GM12878 (cell line): ENCODE measurements at regions not wholly inside any gene's neighbourhood (a gene's known extent, or its start where the extent isn't known, plus 50 kb on each side); places are given as distances from the start of the nearest gene placed in this dataset.

Source experiments
- ATAC-seq: fragments of 200-7000 bp; cut with Tn5 transposase; 3 replicates; pipeline ENCODE4 v1.9.1; 2020; ENCODE audit warnings: mild to moderate bottlenecking, moderate library complexity
- BruUV-seq: library from RNA; stranded (reverse); fragments of 400-500 nt; replicated peaks from 2 replicates; lab custom pipeline; 2021; lab: Mats Ljungman, UMichigan
- CTCF ChIA-PET: fragments of 300-600 bp; sonication (Branson Sonifier 250); formaldehyde crosslinking; extraction: SDS; loops from one replicate; lab custom pipeline; 2021; ENCODE audit warnings: inconsistent platforms; lab: Yijun Ruan, JAX
- POLR2A ChIA-PET: fragments of 350-600 bp; formaldehyde crosslinking; extraction: SDS; loops from one replicate; lab custom pipeline; 2021; ENCODE audit warnings: inconsistent platforms; lab: Charles Lee
- RAD21 ChIA-PET: fragments of 300-600 bp; sonication (Branson Sonifier 250); formaldehyde crosslinking; loops from one replicate; lab custom pipeline; 2023; ENCODE audit warnings: antibody characterized with exemption; ENCODE audit not compliant: unreplicated experiment; lab: Charles Lee
- SMC1A ChIA-PET: fragments of 300-600 bp; sonication (Branson Sonifier 250); formaldehyde crosslinking; loops from one replicate; lab custom pipeline; 2023; ENCODE audit not compliant: unreplicated experiment, uncharacterized antibody; lab: Charles Lee
- DNase-seq: peaks from one replicate; pipeline ENCODE4 v3.0.0-alpha.2; 2011; ENCODE audit warnings: low read depth, low spot score
- FAIRE-seq: peaks from 3 replicates; lab custom pipeline; 2011; peaks lifted over from hg19 to GRCh38; lab: Jason Lieb, UNC
- H2AFZ ChIP-seq: 2 replicates; pipeline ENCODE4 v1.6.0; 2011; ENCODE audit warnings: low read depth, low read length, control low read depth; ENCODE audit not compliant: control insufficient read depth
- H3K27ac ChIP-seq: 2 replicates; pipeline ENCODE4 v1.5.1; 2011; ENCODE audit warnings: control low read depth; ENCODE audit not compliant: control insufficient read depth, insufficient read depth
- H3K27me3 ChIP-seq, 2 experiments: replicated peaks in 1 of 2; 2 replicates each; pipeline versions ENCODE4 v1.6.0 to v1.6.1; 2011; ENCODE audit warnings: low read length in 1 of 2; ENCODE audit not compliant: control insufficient read depth in 2 of 2, insufficient read depth in 2 of 2
- H3K36me3 ChIP-seq, 2 experiments: 2 replicates each; pipeline ENCODE4 v1.5.1; 2011; ENCODE audit warnings: low read length in 1 of 2; ENCODE audit not compliant: control insufficient read depth in 2 of 2, insufficient read depth in 2 of 2
- H3K4me1 ChIP-seq: 2 replicates; pipeline ENCODE4 v1.6.1; 2011; ENCODE audit warnings: mild to moderate bottlenecking, low read length, moderate library complexity, mixed read lengths; ENCODE audit not compliant: control insufficient read depth, insufficient read depth
- H3K4me2 ChIP-seq: 2 replicates; pipeline ENCODE4 v1.6.0; 2011; ENCODE audit warnings: control low read depth; ENCODE audit not compliant: control insufficient read depth, insufficient read depth
- H3K4me3 ChIP-seq: fragments of 200-600 bp; sonication (generic); 2 replicates; pipeline ENCODE4 v1.5.1; 2016
- H3K79me2 ChIP-seq: 2 replicates; pipeline ENCODE4 v1.6.0; 2011; ENCODE audit warnings: low read length; ENCODE audit not compliant: control insufficient read depth, insufficient read depth
- H3K9ac ChIP-seq: 2 replicates; pipeline ENCODE4 v1.8.0; 2011; ENCODE audit warnings: low read length, control low read depth, mixed read lengths; ENCODE audit not compliant: control insufficient read depth, insufficient read depth
- H3K9me3 ChIP-seq: replicated peaks from 3 replicates; pipeline ENCODE4 v1.5.1; 2011; ENCODE audit warnings: mild to moderate bottlenecking, low read length; ENCODE audit not compliant: control insufficient read depth, insufficient read depth
- H4K20me1 ChIP-seq: 2 replicates; pipeline ENCODE4 v1.6.0; 2011; ENCODE audit not compliant: control insufficient read depth, insufficient read depth
- ATF7 ChIP-seq: fragments of 450-650 bp; IDR thresholded peaks from 2 replicates; pipeline ENCODE4 v1.6.1; 2016; ENCODE audit warnings: low read depth, mild to moderate bottlenecking
- CEBPB ChIP-seq, 2 experiments: fragments of 150-350 bp in 1 of 2; IDR thresholded peaks; 2 replicates each; pipeline ENCODE4 v1.6.1; 2012 to 2014; ENCODE audit warnings: low read depth in 2 of 2, low read length in 2 of 2, borderline replicate concordance in 1 of 2, inconsistent platforms in 1 of 2
- CREB1 ChIP-seq: IDR thresholded peaks from 2 replicates; pipeline ENCODE4 v1.6.1; 2012; ENCODE audit warnings: low read depth, mild to moderate bottlenecking, inconsistent platforms
- EGR1 ChIP-seq, 2 experiments: IDR thresholded peaks; 1 replicate in 1 of 2; 2 replicates in 1 of 2; pipeline ENCODE4 v1.6.1; 2011 to 2012; ENCODE audit warnings: low read depth in 2 of 2, low read length in 2 of 2, borderline replicate concordance in 1 of 2, mild to moderate bottlenecking in 1 of 2, moderate library complexity in 1 of 2
- PAX5 ChIP-seq: IDR thresholded peaks from 2 replicates; pipeline ENCODE4 v1.6.1; 2011; ENCODE audit warnings: low read depth, low read length, borderline replicate concordance
- SIN3A ChIP-seq: IDR thresholded peaks from 2 replicates; pipeline ENCODE4 v1.6.1; 2012; ENCODE audit warnings: low read depth, low read length, improper control_type of control experiment
- WRNIP1 ChIP-seq: IDR thresholded peaks from 2 replicates; pipeline ENCODE4 v1.6.1; 2011; ENCODE audit warnings: low read depth, low read length, improper control_type of control experiment, borderline replicate concordance
- WGBS: methylation state at CpG from one replicate; pipeline ENCODE4 v1.1.6; 2016; ENCODE audit warnings: low lambda C conversion rate; ENCODE audit not compliant: insufficient replicate concordance, insufficient coverage; ENCODE audit errors: missing lambda C conversion rate; 5-methylcytosine and 5-hydroxymethylcytosine counted together
- in situ Hi-C: fragments of 300-500 bp; cut with MboI; formaldehyde crosslinking; loops from 9 replicates; pipeline ENCODE4 v1.14.3; 2018; ENCODE audit warnings: mixed read lengths
- intact Hi-C: fragments of 100-400 bp; cut with micrococcal nuclease; formaldehyde crosslinking; loops from one replicate; pipeline ENCODE4 v1.14.2; 2022; ENCODE audit not compliant: unreplicated experiment
- TF ChIP-seq, protein P1 (sequence below): fragments of 450-650 bp; IDR thresholded peaks from 2 replicates; pipeline ENCODE4 v1.6.1; 2016; ENCODE audit warnings: mild to moderate bottlenecking

DNA sequence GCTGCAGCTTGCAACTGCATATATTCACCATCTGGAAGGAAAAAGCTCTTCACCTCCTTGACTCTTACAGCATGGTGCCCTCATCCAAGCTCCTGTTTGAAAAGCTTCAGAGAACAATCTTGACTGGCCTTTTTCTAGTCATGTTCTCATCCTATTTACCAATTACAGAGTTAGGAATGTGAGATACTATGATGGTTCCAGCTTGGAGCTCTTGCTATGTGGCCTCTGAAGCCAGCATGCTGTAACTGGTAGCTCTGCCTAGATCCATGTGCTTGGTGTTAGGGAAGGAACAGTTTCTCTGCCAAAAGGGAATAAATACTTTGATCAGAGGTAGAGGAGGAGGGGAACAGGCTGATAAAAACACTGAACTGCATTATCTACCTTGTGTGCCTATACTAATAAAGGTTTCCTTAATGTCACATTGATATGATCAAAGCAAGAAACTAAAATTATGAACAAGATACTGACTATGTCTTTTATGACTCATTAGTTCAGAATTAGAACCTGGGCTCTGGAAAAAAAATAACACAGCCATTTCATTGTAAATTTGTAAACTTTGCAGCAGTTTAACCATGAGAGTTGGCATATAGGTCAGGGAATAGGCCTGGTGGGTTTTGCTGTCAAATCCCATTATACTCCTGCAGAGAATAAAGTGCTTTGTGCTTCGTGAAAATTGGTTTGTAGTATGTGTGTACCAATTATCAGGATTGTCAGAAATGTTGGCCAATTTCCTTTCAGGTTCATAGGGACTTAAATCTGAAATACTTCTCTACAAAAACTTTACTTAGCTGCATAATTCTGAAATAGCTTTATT, 92.7 kb downstream of the LEPR start (continued):
- no peak for TF ChIP-seq ATF7
- TF ChIP-seq, all 136 proteins: peak for 0

DNA sequence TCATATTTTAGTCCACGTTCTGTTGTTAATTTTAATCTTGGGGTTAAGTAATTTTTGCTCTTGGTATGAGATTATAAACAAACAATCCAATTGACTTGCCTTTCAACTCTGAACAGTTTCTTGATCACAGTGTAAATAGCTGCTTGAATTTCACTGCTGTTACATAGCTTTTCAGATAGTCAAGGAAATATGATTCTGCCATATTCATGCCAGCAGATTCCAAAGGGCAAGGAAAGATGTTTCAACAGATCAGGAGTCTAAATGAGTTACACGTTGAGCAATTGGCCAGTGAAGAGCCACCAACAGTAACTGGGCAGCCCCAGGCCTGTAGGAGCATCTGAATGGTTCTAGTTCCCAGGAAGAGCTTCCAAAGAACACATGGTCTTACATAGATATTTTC, 93.6 kb downstream of the LEPR start:
- no peaks in the 10 kb centered on the region for H3K79me2 ChIP-seq
- ATAC-seq (no peak), DNase-seq (no peak), FAIRE-seq (no peak)
- intact Hi-C loops (no loop called here), in situ Hi-C loops (no loop called here)
- no peaks in the 10 kb centered on the region for H4K20me1 ChIP-seq
- no peaks in the 10 kb centered on the region for H3K4me1 ChIP-seq
- no peaks in the 10 kb centered on the region for H3K36me3 ChIP-seq
- no peaks in the 10 kb centered on the region for H3K27me3 ChIP-seq
- no peak overlapping the region for H3K4me3 ChIP-seq
- ChIA-PET POLR2A (no interaction called here), CTCF (interaction anchor here (1.4 kb wide), 1 partner anchor 10 kb away, joined by 4 read pairs; no protein-coding TSS in a partner anchor), RAD21 (no interaction called here), SMC1A (interaction anchor here (1.0 to 1.3 kb wide), 2 partner anchors 10 to 17 kb away, joined by 3 to 4 read pairs; no protein-coding TSS in a partner anchor)
- WGBS = 7% methylated on average over 2 of the region's 2 CpGs
- BruUV-seq = no TSS peak
- no peak overlapping the region for H2AFZ ChIP-seq
- H3K4me2 ChIP-seq = no peak overlapping the region
- H3K9ac ChIP-seq = no peak overlapping the region
- no peaks in the 10 kb centered on the region for H3K9me3 ChIP-seq
- H3K27ac ChIP-seq = no peak overlapping the region
- TF ChIP-seq EGR1 (IDR thresholded peaks at IDR 0.05; ENCODE audit: borderline replicate concordance in 1 of 2, low read depth in 2 of 2, low read length in 2 of 2) (no peak), PAX5 (no peak), SIN3A (no peak), CEBPB (IDR thresholded peaks at IDR 0.05; ENCODE audit: borderline replicate concordance in 1 of 2, low read depth in 2 of 2, low read length in 2 of 2) (no peak), CREB1 (no peak), WRNIP1 (no peak)
- TF ChIP-seq, protein P1, sequence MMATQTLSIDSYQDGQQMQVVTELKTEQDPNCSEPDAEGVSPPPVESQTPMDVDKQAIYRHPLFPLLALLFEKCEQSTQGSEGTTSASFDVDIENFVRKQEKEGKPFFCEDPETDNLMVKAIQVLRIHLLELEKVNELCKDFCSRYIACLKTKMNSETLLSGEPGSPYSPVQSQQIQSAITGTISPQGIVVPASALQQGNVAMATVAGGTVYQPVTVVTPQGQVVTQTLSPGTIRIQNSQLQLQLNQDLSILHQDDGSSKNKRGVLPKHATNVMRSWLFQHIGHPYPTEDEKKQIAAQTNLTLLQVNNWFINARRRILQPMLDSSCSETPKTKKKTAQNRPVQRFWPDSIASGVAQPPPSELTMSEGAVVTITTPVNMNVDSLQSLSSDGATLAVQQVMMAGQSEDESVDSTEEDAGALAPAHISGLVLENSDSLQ = no peak
